GM12891 (cell line): ENCODE measurements at regions not wholly inside any gene's neighbourhood (a gene's known extent, or its start where the extent isn't known, plus 50 kb on each side); places are given as distances from the start of the nearest gene placed in this dataset.

Experiments
- DNase-seq: peaks from one replicate; pipeline ENCODE4 v3.0.0; 2011; ENCODE audit warnings: low spot score; ENCODE audit not compliant: insufficient read length
- FAIRE-seq: peaks from 2 replicates; lab custom pipeline; 2011; peaks lifted over from hg19 to GRCh38; lab: Jason Lieb, UNC
- PAX5 ChIP-seq: IDR thresholded peaks from 2 replicates; pipeline ENCODE4 v1.6.1; 2011; ENCODE audit warnings: low read length, moderate library complexity, mild to moderate bottlenecking; ENCODE audit not compliant: insufficient read depth, severe bottlenecking
- POLR2A ChIP-seq: IDR thresholded peaks from 2 replicates; pipeline ENCODE4 v1.6.1; 2011; ENCODE audit warnings: low read depth, low read length, control low read depth
- POLR2AphosphoS5 ChIP-seq: IDR thresholded peaks from 2 replicates; pipeline ENCODE4 v1.6.1; 2011; ENCODE audit warnings: low read depth, low read length, control low read depth
- POU2F2 ChIP-seq: IDR thresholded peaks from 2 replicates; pipeline ENCODE4 v1.6.1; 2011; ENCODE audit warnings: low read depth, mild to moderate bottlenecking, control low read depth, low read length, moderate library complexity
- SPI1 ChIP-seq: IDR thresholded peaks from 2 replicates; pipeline ENCODE4 v1.6.1; 2011; ENCODE audit warnings: low read depth, low read length, control low read depth
- TAF1 ChIP-seq: IDR thresholded peaks from 2 replicates; pipeline ENCODE4 v1.6.1; 2011; ENCODE audit warnings: low read depth, low read length, control low read depth

GRCh38 chr5:135236228-135236907, 162.7 kb downstream of the MACROH2A1 start:
- no peak for DNase-seq
- FAIRE-seq, result no peak
- TF ChIP-seq POU2F2 (no peak), SPI1 (no peak), POLR2A (no peak), POLR2AphosphoS5 (no peak), TAF1 (no peak), PAX5 (no peak)

- no peak for FAIRE-seq
- TF ChIP-seq POLR2A (no peak), POU2F2 (no peak), PAX5 (no peak), POLR2AphosphoS5 (no peak), SPI1 (no peak), TAF1 (no peak)
- no peak for DNase-seq
Measured at GRCh38 chr5:135235551-135236227, 163.3 kb downstream of the MACROH2A1 start.

- FAIRE-seq (no peak), DNase-seq (no peak)
- TF ChIP-seq PAX5, result no peak
Measured at GRCh38 chr5:135234666-135235401, 164.2 kb downstream of the MACROH2A1 start.

GRCh38 chr5:135234242-135234641, 164.8 kb downstream of the MACROH2A1 start:
- FAIRE-seq, result no peak
- TF ChIP-seq PAX5 (no peak), POLR2A (no peak), TAF1 (no peak), POLR2AphosphoS5 (no peak), SPI1 (no peak), POU2F2 (no peak)
- DNase-seq, result no peak

- TF ChIP-seq POLR2AphosphoS5 (no peak), POLR2A (no peak), POU2F2 (no peak), PAX5 (no peak), SPI1 (no peak), TAF1 (no peak)
- FAIRE-seq (no peak), DNase-seq (no peak)
Measured at GRCh38 chr5:135233477-135233876, 165.6 kb downstream of the MACROH2A1 start.

- no peak for FAIRE-seq
- no peak for DNase-seq
Measured at GRCh38 chr5:135232958-135233357, 166.1 kb downstream of the MACROH2A1 start.

GRCh38 chr5:135231289-135231688, 167.7 kb downstream of the MACROH2A1 start:
- no peak for DNase-seq
- FAIRE-seq, result no peak
- TF ChIP-seq POU2F2 (no peak), POLR2AphosphoS5 (no peak), TAF1 (no peak), PAX5 (no peak), SPI1 (no peak), POLR2A (no peak)

More at GRCh38 chr5:135232958-135233357, 166.1 kb downstream of the MACROH2A1 start:
- TF ChIP-seq POLR2A (no peak), TAF1 (no peak), SPI1 (no peak), POLR2AphosphoS5 (no peak), PAX5 (no peak), POU2F2 (no peak)

GRCh38 chr5:135230251-135230925, 168.6 kb downstream of the MACROH2A1 start:
- FAIRE-seq (no peak), DNase-seq (no peak)
- no peak for TF ChIP-seq PAX5
- TF ChIP-seq POLR2AphosphoS5, result no peak
- TF ChIP-seq POLR2A, result no peak
- no peak for TF ChIP-seq SPI1
- no peak for TF ChIP-seq POU2F2
- no peak for TF ChIP-seq TAF1

GRCh38 chr5:135229679-135230132, 169.3 kb downstream of the MACROH2A1 start:
- DNase-seq (no peak), FAIRE-seq (no peak)
- TF ChIP-seq SPI1 (no peak), TAF1 (no peak), PAX5 (no peak), POLR2AphosphoS5 (no peak), POU2F2 (no peak), POLR2A (no peak)
